ENCODE measurements at regions not wholly inside any gene's neighbourhood (a gene's known extent, or its start where the extent isn't known, plus 50 kb on each side); places are given as distances from the start of the nearest gene placed in this dataset.

DNA sequence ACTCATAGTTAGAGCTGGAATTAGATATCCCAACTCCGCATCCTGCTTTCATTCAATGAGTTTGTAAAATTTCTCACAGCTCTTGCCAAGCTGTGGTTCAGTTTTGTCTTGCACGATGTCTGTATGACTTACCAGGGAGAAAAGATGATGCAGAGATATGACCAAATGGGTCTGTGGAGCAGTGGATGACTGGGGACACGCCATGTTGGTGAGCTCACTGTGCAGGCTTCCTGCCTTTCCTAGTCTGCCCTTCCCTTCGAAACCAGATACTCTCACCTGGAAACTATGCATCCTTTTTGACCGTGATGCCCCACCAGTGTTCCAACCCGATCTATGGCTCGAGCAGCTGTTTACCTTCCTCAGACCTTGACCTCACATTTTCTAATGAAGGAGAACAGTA is 262.7 kb upstream of the BMP2 start:
- TF ChIP-seq SCRT2 (tag by site-specific recombination; IDR thresholded peaks at IDR 0.05) (no peak), TCF7L2 (IDR thresholded peaks at IDR 0.05; ENCODE audit: borderline replicate concordance, low read depth, low read length) (no peak), YY1 (tag by site-specific recombination; IDR thresholded peaks at IDR 0.05) (no peak), REST (tag by site-specific recombination; IDR thresholded peaks at IDR 0.05) (no peak), MEIS1 (CRISPR knock-in tag; IDR thresholded peaks at IDR 0.05; ENCODE audit: borderline replicate concordance) (no peak), ZBTB10 (tag by site-specific recombination; IDR thresholded peaks at IDR 0.05) (no peak), KLF1 (tag by site-specific recombination; IDR thresholded peaks at IDR 0.05) (no peak), CTCF (tag by site-specific recombination; IDR thresholded peaks at IDR 0.05) (no peak), ZNF302 (tag by site-specific recombination; IDR thresholded peaks at IDR 0.05; ENCODE audit: low read depth) (no peak), ZIC2 (tag by site-specific recombination; IDR thresholded peaks at IDR 0.05) (no peak), ZNF202 (tag by site-specific recombination; IDR thresholded peaks at IDR 0.05; ENCODE audit: borderline replicate concordance) (no peak)
- TF ChIP-seq, protein P1, sequence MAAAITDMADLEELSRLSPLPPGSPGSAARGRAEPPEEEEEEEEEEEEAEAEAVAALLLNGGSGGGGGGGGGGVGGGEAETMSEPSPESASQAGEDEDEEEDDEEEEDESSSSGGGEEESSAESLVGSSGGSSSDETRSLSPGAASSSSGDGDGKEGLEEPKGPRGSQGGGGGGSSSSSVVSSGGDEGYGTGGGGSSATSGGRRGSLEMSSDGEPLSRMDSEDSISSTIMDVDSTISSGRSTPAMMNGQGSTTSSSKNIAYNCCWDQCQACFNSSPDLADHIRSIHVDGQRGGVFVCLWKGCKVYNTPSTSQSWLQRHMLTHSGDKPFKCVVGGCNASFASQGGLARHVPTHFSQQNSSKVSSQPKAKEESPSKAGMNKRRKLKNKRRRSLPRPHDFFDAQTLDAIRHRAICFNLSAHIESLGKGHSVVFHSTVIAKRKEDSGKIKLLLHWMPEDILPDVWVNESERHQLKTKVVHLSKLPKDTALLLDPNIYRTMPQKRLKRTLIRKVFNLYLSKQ (tag by site-specific recombination; IDR thresholded peaks at IDR 0.05; ENCODE audit: borderline replicate concordance) = no peak
- TF ChIP-seq, protein P2, sequence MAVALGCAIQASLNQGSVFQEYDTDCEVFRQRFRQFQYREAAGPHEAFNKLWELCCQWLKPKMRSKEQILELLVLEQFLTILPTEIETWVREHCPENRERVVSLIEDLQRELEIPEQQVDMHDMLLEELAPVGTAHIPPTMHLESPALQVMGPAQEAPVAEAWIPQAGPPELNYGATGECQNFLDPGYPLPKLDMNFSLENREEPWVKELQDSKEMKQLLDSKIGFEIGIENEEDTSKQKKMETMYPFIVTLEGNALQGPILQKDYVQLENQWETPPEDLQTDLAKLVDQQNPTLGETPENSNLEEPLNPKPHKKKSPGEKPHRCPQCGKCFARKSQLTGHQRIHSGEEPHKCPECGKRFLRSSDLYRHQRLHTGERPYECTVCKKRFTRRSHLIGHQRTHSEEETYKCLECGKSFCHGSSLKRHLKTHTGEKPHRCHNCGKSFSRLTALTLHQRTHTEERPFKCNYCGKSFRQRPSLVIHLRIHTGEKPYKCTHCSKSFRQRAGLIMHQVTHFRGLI (tag by site-specific recombination; IDR thresholded peaks at IDR 0.05) = no peak
